Bronchial epithelial cell (primary cell): ENCODE measurements at regions not wholly inside any gene's neighbourhood (a gene's known extent, or its start where the extent isn't known, plus 50 kb on each side); places are given as distances from the start of the nearest gene placed in this dataset.

Experiments
- DNase-seq: peaks from one replicate; pipeline ENCODE4 v3.0.0-alpha.2; 2010; ENCODE audit warnings: low read depth
- FAIRE-seq: peaks from 2 replicates; lab custom pipeline; 2011; peaks lifted over from hg19 to GRCh38; lab: Jason Lieb, UNC
- H3K27me3 ChIP-seq: 2 replicates; pipeline ENCODE4 v1.5.1; 2011; ENCODE audit warnings: low read length; ENCODE audit not compliant: control insufficient read depth, insufficient read depth
- H3K36me3 ChIP-seq: 2 replicates; pipeline ENCODE4 v1.5.1; 2011; ENCODE audit warnings: low read length; ENCODE audit not compliant: control insufficient read depth, insufficient read depth
- H3K4me3 ChIP-seq: 2 replicates; pipeline ENCODE4 v1.5.1; 2011; ENCODE audit warnings: mild to moderate bottlenecking, low read depth, low read length, control low read depth
- TF ChIP-seq, protein P1 (sequence below): IDR thresholded peaks from 2 replicates; pipeline ENCODE4 v1.5.1; 2011; ENCODE audit warnings: mild to moderate bottlenecking, moderate library complexity, low read length, control low read depth, inconsistent platforms; ENCODE audit not compliant: insufficient read depth, severe bottlenecking

DNA sequence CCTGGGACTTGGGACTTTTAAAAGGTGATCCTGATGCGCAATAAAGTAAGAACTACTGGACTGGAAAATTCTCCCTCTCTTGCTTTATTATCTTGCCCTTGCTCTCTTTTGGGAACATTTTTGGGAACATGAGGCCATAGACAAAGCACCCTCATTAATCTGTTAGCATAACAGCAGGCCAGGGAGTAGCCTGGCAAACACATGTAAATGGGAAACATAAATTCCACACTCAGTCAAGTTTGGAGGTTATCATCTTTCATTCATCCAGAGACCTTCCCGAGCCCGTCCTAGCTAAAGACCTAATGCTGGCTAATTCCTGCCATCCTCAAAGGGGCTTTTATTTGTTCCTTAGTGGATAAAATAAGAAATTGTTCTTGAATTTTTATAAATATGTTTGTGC is 162.8 kb upstream of the ARX start:
- FAIRE-seq: no peak
- Histone ChIP-seq H3K36me3 (no peaks in the 10 kb centered on the region), H3K27me3 (no peaks in the 10 kb centered on the region), H3K4me3 (no peak overlapping the region)
- TF ChIP-seq, protein P1, sequence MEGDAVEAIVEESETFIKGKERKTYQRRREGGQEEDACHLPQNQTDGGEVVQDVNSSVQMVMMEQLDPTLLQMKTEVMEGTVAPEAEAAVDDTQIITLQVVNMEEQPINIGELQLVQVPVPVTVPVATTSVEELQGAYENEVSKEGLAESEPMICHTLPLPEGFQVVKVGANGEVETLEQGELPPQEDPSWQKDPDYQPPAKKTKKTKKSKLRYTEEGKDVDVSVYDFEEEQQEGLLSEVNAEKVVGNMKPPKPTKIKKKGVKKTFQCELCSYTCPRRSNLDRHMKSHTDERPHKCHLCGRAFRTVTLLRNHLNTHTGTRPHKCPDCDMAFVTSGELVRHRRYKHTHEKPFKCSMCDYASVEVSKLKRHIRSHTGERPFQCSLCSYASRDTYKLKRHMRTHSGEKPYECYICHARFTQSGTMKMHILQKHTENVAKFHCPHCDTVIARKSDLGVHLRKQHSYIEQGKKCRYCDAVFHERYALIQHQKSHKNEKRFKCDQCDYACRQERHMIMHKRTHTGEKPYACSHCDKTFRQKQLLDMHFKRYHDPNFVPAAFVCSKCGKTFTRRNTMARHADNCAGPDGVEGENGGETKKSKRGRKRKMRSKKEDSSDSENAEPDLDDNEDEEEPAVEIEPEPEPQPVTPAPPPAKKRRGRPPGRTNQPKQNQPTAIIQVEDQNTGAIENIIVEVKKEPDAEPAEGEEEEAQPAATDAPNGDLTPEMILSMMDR: no peak
- no peak for DNase-seq

DNA sequence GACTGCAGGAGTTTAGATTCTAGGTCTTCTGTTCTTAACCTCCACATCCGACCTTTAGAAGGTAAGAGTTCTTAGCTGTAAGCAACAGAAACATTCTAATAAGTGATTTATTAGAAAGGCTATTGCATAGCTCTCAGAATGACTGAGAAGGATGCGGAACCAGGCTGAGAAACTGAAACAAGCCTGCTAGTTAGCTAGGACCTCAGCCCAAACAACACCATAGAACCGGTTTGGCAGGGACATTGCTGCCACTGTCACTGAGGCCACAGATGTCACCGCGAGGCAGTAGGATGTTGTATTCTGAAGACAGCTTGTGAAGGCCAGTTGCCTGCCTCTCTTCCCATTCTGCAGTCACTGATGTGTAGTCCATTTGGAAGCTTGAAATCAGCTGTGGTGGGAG is 160.0 kb upstream of the ARX start:
- DNase-seq (no peak), FAIRE-seq (peak; percentile 86)
- H3K4me3 ChIP-seq: no peak overlapping the region
- H3K27me3 ChIP-seq: no peaks in the 10 kb centered on the region
- no peaks in the 10 kb centered on the region for H3K36me3 ChIP-seq
- TF ChIP-seq, protein P1: no peak

- TF ChIP-seq, protein P1: no peak
- DNase-seq (no peak), FAIRE-seq (no peak)
- Histone ChIP-seq H3K27me3 (no peaks in the 10 kb centered on the region), H3K36me3 (no peaks in the 10 kb centered on the region), H3K4me3 (no peak overlapping the region)
Observed at GRCh38 chrX:25175171-25175570, 159.4 kb upstream of the ARX start.

- no peaks in the 10 kb centered on the region for H3K36me3 ChIP-seq
- no peaks in the 10 kb centered on the region for H3K27me3 ChIP-seq
- DNase-seq (no peak), FAIRE-seq (no peak)
- TF ChIP-seq, protein P1: no peak
- H3K4me3 ChIP-seq: no peak overlapping the region
Observed at GRCh38 chrX:25166546-25166945, 150.8 kb upstream of the ARX start.

DNA sequence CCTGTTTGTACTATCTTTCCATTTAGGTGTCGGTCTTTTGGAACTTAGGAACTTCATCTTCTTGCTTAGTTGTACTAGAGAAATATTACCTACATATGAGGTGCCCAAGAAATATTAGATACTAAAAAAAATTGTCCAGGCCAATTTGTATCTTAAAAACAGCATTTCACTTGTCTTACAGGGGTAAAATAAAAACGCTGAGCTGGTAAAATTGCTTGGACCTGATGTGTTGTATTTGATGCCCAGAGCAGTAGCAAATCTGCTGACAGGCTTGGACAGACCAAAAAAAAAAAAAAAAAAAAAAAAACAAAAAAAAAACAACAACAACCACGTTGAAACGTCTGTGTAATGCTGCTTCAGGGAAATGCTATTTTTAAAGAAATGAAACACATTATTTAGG is 150.4 kb upstream of the ARX start:
- TF ChIP-seq, protein P1: no peak
- no peak overlapping the region for H3K4me3 ChIP-seq
- no peaks in the 10 kb centered on the region for H3K27me3 ChIP-seq
- FAIRE-seq: no peak
- DNase-seq: no peak
- no peaks in the 10 kb centered on the region for H3K36me3 ChIP-seq

DNA sequence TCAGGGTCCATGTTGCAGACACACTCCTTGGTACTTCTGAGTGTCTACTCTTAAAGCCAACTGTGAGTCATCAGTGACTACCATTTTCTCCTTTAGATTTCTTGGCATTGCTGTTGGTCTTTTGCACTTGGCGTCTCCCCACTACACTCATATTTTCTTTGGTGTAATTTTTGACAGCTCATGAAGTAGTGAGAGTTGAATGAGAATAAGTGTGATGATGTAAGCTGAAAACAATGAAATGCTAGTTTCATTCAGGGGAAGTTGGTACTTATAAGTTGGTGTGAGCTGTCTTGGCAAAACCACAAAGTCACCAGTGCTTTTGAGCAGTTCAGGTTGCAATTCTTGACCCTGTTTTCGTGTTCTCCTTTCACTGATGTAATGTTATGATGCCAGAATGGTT is 142.9 kb upstream of the ARX start:
- TF ChIP-seq, protein P1: no peak
- Histone ChIP-seq H3K4me3 (no peak overlapping the region), H3K36me3 (no peaks in the 10 kb centered on the region), H3K27me3 (no peaks in the 10 kb centered on the region)
- DNase-seq (peak; percentile 66), FAIRE-seq (peak; percentile 58)
